HCT116 (cell line): ENCODE measurements at regions not wholly inside any gene's neighbourhood (a gene's known extent, or its start where the extent isn't known, plus 50 kb on each side); places are given as distances from the start of the nearest gene placed in this dataset.

ENCODE experiments used
- ATAC-seq: fragments of 200-7000 bp; cut with Tn5 transposase; 2 replicates; pipeline ENCODE4 v1.9.1; 2020; ENCODE audit warnings: mild to moderate bottlenecking, moderate library complexity
- BruUV-seq: library from RNA; stranded (reverse); fragments of 400-500 nt; replicated peaks from 2 replicates; lab custom pipeline; 2021; lab: Mats Ljungman, UMichigan
- CTCF ChIA-PET: fragments of 300-600 bp; sonication (Branson Sonifier 250); formaldehyde crosslinking; loops from one replicate; lab custom pipeline; 2021; ENCODE audit warnings: antibody characterized with exemption; lab: Charles Lee
- POLR2A ChIA-PET: fragments of 300-600, 350-600 bp; sonication (Branson Sonifier 250); formaldehyde crosslinking; loops from one replicate; lab custom pipeline; 2021; ENCODE audit warnings: antibody characterized with exemption; lab: Charles Lee
- RAD21 ChIA-PET, 2 experiments: fragments of 300-600 bp; sonication (Branson Sonifier 250); formaldehyde crosslinking; loops; one replicate each; lab custom pipeline; 2023; ENCODE audit warnings: low total read pairs in 2 of 2; ENCODE audit not compliant: uncharacterized antibody in 2 of 2, unreplicated experiment in 2 of 2, low non-redundant PET in 1 of 2; lab: Charles Lee
- DNase-seq: peaks from one replicate; pipeline ENCODE4 v3.0.0-alpha.2; 2010; ENCODE audit warnings: low read depth, low spot score
- H2AFZ ChIP-seq: fragments of 200-600 bp; shearing (Covaris generic), sonication (generic); 2 replicates; pipeline ENCODE4 v1.6.1; 2017; ENCODE audit warnings: low read depth, mixed run types, mixed read lengths, antibody characterized with exemption, low read length; ENCODE audit not compliant: poor library complexity, severe bottlenecking
- H3K27ac ChIP-seq: 2 replicates; pipeline ENCODE4 v1.5.1; 2012; ENCODE audit warnings: low read depth, low read length
- H3K27me3 ChIP-seq: fragments of 200-600 bp; sonication (generic); 2 replicates; pipeline ENCODE4 v1.6.1; 2016; ENCODE audit warnings: mixed run types, low read length, mixed read lengths; ENCODE audit not compliant: insufficient read depth
- H3K36me3 ChIP-seq, 2 experiments: fragments of 200-500 bp in 1 of 2; fragments of 200-600 bp in 1 of 2; sonication (Bioruptor generic) in 1 of 2; sonication (generic) in 1 of 2; 2 replicates each; pipeline versions ENCODE4 v1.5.1 to v1.6.1; 2014 to 2016; ENCODE audit warnings: low read length in 2 of 2, inconsistent platforms in 1 of 2, mixed read lengths in 1 of 2, mixed run types in 1 of 2; ENCODE audit not compliant: insufficient read depth in 2 of 2, control insufficient read depth in 1 of 2
- H3K4me1 ChIP-seq, 2 experiments: fragments of 200-600 bp in 1 of 2; sonication (generic) in 1 of 2; 2 replicates each; pipeline versions ENCODE4 v1.5.1 to v1.6.1; 2012 to 2017; ENCODE audit warnings: low read length in 2 of 2, inconsistent platforms in 1 of 2, mild to moderate bottlenecking in 1 of 2, mixed read lengths in 1 of 2, mixed run types in 1 of 2, moderate library complexity in 1 of 2; ENCODE audit not compliant: insufficient read depth in 2 of 2, control insufficient read depth in 1 of 2
- H3K4me2 ChIP-seq: fragments of 200-600 bp; sonication (generic); 2 replicates; pipeline ENCODE4 v1.6.1; 2017; ENCODE audit warnings: mixed run types, low read length, mixed read lengths
- H3K4me3 ChIP-seq, 2 experiments: fragments of 200-600 bp in 1 of 2; sonication (generic) in 1 of 2; replicated peaks in 1 of 2; 2 replicates each; pipeline ENCODE4 v1.5.1; 2011 to 2016; ENCODE audit warnings: low read length in 2 of 2, control low read depth in 1 of 2, low read depth in 1 of 2, mild to moderate bottlenecking in 1 of 2, mixed read lengths in 1 of 2, mixed run types in 1 of 2
- H3K79me2 ChIP-seq: fragments of 200-600 bp; sonication (generic); 2 replicates; pipeline ENCODE4 v1.6.1; 2017; ENCODE audit warnings: mild to moderate bottlenecking, mixed run types, low read length, moderate library complexity, mixed read lengths; ENCODE audit not compliant: insufficient read depth
- H3K9ac ChIP-seq: fragments of 200-600 bp; sonication (generic); 2 replicates; pipeline ENCODE4 v1.6.1; 2016; ENCODE audit warnings: low read length, mixed read lengths
- H3K9me2 ChIP-seq: fragments of 200-600 bp; sonication (generic), shearing (Covaris generic); 2 replicates; pipeline ENCODE4 v1.6.1; 2017; ENCODE audit warnings: mixed run types, mild to moderate bottlenecking, moderate library complexity; ENCODE audit not compliant: insufficient read depth
- H3K9me3 ChIP-seq, 2 experiments: fragments of 200-500 bp in 1 of 2; fragments of 200-600 bp in 1 of 2; sonication (Bioruptor generic) in 1 of 2; sonication (generic) in 1 of 2; 2 replicates each; pipeline ENCODE4 v1.6.1; 2014 to 2017; ENCODE audit warnings: low read length in 2 of 2, mixed read lengths in 2 of 2, inconsistent platforms in 1 of 2, low read depth in 1 of 2, mild to moderate bottlenecking in 1 of 2, mixed run types in 1 of 2, moderate library complexity in 1 of 2; ENCODE audit not compliant: control insufficient read depth in 1 of 2, insufficient read depth in 1 of 2
- H4K20me1 ChIP-seq: fragments of 200-600 bp; sonication (generic), shearing (Covaris generic); 2 replicates; pipeline ENCODE4 v1.6.1; 2017; ENCODE audit warnings: mixed run types, mild to moderate bottlenecking, moderate library complexity; ENCODE audit not compliant: insufficient read depth
- CBX3 ChIP-seq: IDR thresholded peaks from 2 replicates; pipeline ENCODE4 v1.6.1; 2012; ENCODE audit warnings: low read depth
- CEBPB ChIP-seq: IDR thresholded peaks from 2 replicates; pipeline ENCODE4 v1.6.1; 2012; ENCODE audit warnings: low read depth
- EGR1 ChIP-seq: IDR thresholded peaks from 2 replicates; pipeline ENCODE4 v1.6.1; 2012; ENCODE audit warnings: low read depth
- FOSL1 ChIP-seq: IDR thresholded peaks from 2 replicates; pipeline ENCODE4 v1.6.1; 2012; ENCODE audit warnings: low read depth
- POLR2A ChIP-seq: IDR thresholded peaks from 2 replicates; pipeline ENCODE4 v1.7.0; 2011; ENCODE audit warnings: borderline replicate concordance; ENCODE audit not compliant: insufficient read depth, insufficient read length; ENCODE audit errors: extremely low read depth
- RAD21 ChIP-seq: IDR thresholded peaks from 2 replicates; pipeline ENCODE4 v1.6.1; 2012; ENCODE audit warnings: low read depth, mild to moderate bottlenecking
- SIN3A ChIP-seq: IDR thresholded peaks from 2 replicates; pipeline ENCODE4 v1.6.1; 2012; ENCODE audit warnings: low read depth
- TCF7L2 ChIP-seq: IDR thresholded peaks from 2 replicates; pipeline ENCODE4 v1.7.0; 2011; ENCODE audit warnings: borderline replicate concordance, inconsistent platforms; ENCODE audit not compliant: insufficient read depth, insufficient read length; ENCODE audit errors: extremely low read depth
- intact Hi-C: fragments of 100-400 bp; cut with micrococcal nuclease; formaldehyde crosslinking; loops from 2 replicates; pipeline ENCODE4 v1.10.0; 2022
- TF ChIP-seq, protein P1 (sequence below): IDR thresholded peaks from 2 replicates; pipeline ENCODE4 v1.6.1; 2012
- TF ChIP-seq, protein P2 (sequence below): IDR thresholded peaks from 2 replicates; pipeline ENCODE4 v1.6.1; 2012; ENCODE audit warnings: low read depth

DNA sequence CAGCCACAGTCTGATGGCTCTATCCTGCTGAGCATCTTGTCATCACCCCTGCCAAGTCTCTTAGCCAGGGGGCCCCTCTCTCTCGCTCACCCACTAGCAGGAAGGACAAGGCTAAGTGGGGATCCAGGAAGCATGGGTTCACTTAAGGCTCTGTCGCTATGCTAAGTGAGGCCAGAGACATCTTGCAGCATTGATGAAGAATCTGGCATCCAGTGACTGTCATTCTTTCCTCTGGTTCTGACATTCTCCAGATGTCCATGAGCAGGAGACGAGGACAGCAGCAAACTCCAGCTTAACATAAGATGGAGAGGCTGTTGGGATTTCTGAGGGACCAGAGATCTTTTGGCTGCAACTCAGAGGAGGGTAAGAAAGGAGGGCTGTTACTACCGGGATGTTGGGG is 230.2 kb downstream of the TSHZ3 start:
- POLR2A ChIA-PET, result no interaction called here

More for the DNA sequence above, 230.2 kb downstream of the TSHZ3 start:
- TF ChIP-seq TCF7L2, result no peak
- TF ChIP-seq SIN3A, result no peak
- no peak for TF ChIP-seq CBX3
- no peak for TF ChIP-seq POLR2A
- TF ChIP-seq FOSL1, result no peak
- no peak for TF ChIP-seq CEBPB
- TF ChIP-seq RAD21, result no peak
- TF ChIP-seq, protein P1, sequence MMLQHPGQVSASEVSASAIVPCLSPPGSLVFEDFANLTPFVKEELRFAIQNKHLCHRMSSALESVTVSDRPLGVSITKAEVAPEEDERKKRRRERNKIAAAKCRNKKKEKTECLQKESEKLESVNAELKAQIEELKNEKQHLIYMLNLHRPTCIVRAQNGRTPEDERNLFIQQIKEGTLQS, result no peak
- no peak for TF ChIP-seq EGR1
- TF ChIP-seq, protein P2, sequence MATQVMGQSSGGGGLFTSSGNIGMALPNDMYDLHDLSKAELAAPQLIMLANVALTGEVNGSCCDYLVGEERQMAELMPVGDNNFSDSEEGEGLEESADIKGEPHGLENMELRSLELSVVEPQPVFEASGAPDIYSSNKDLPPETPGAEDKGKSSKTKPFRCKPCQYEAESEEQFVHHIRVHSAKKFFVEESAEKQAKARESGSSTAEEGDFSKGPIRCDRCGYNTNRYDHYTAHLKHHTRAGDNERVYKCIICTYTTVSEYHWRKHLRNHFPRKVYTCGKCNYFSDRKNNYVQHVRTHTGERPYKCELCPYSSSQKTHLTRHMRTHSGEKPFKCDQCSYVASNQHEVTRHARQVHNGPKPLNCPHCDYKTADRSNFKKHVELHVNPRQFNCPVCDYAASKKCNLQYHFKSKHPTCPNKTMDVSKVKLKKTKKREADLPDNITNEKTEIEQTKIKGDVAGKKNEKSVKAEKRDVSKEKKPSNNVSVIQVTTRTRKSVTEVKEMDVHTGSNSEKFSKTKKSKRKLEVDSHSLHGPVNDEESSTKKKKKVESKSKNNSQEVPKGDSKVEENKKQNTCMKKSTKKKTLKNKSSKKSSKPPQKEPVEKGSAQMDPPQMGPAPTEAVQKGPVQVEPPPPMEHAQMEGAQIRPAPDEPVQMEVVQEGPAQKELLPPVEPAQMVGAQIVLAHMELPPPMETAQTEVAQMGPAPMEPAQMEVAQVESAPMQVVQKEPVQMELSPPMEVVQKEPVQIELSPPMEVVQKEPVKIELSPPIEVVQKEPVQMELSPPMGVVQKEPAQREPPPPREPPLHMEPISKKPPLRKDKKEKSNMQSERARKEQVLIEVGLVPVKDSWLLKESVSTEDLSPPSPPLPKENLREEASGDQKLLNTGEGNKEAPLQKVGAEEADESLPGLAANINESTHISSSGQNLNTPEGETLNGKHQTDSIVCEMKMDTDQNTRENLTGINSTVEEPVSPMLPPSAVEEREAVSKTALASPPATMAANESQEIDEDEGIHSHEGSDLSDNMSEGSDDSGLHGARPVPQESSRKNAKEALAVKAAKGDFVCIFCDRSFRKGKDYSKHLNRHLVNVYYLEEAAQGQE, result no peak
- TF ChIP-seq, all 23 proteins: peak for 0
- no peak for ATAC-seq
- Histone ChIP-seq H3K36me3 (no peaks in the 10 kb centered on the region), H2AFZ (no peak overlapping the region), H3K9me3 (peaks cover 4 to 13% of the 10 kb centered on the region in 2 experiments; a peak in 2 of 4 replicates), H3K27me3 (no peaks in the 10 kb centered on the region), H3K9me2 (no peaks in the 10 kb centered on the region), H3K9ac (no peak overlapping the region), H3K79me2 (no peaks in the 10 kb centered on the region), H3K4me1 (no peaks in the 10 kb centered on the region), H3K4me3 (no peak overlapping the region), H3K4me2 (no peak overlapping the region), H3K27ac (no peak overlapping the region), H4K20me1 (no peaks in the 10 kb centered on the region)
- RAD21 ChIA-PET, result no interaction called here
- CTCF ChIA-PET, result no interaction called here
- no TSS peak for BruUV-seq
- intact Hi-C loops, result no loop called here
- DNase-seq, result no peak
